NCI-H345 (cell line): ENCODE measurements at regions not wholly inside any gene's neighbourhood (a gene's known extent, or its start where the extent isn't known, plus 50 kb on each side); places are given as distances from the start of the nearest gene placed in this dataset.

Experiments used
- DNase-seq: peaks from one replicate; lab custom pipeline; 2025; lab: John Stamatoyannopoulos, UW

- DNase-seq = no peak
Observed at GRCh38 chr12:40557980-40558379, 134.3 kb upstream of the CNTN1 start.

- DNase-seq = no peak
Observed at GRCh38 chr12:40559865-40560264, 132.4 kb upstream of the CNTN1 start.

- no peak for DNase-seq
Observed at GRCh38 chr12:40560848-40561247, 131.4 kb upstream of the CNTN1 start.

GRCh38 chr12:40561395-40561966, 130.8 kb upstream of the CNTN1 start:
- DNase-seq = no peak

GRCh38 chr12:40565029-40565633, 127.1 kb upstream of the CNTN1 start:
- no peak for DNase-seq

GRCh38 chr12:40566271-40566670, 126.0 kb upstream of the CNTN1 start:
- no peak for DNase-seq

GRCh38 chr12:40569626-40570179, 122.5 kb upstream of the CNTN1 start:
- DNase-seq = no peak

- DNase-seq = no peak
Observed at GRCh38 chr12:40573024-40573423, 119.2 kb upstream of the CNTN1 start.

- DNase-seq = no peak
Observed at GRCh38 chr12:40575987-40576386, 116.3 kb upstream of the CNTN1 start.

- DNase-seq = no peak
Observed at GRCh38 chr12:40577834-40578233, 114.4 kb upstream of the CNTN1 start.

- no peak for DNase-seq
Observed at GRCh38 chr12:40579687-40580086, 112.6 kb upstream of the CNTN1 start.

GRCh38 chr12:40580346-40580745, 111.9 kb upstream of the CNTN1 start:
- no peak for DNase-seq

GRCh38 chr12:40581889-40582288, 110.3 kb upstream of the CNTN1 start:
- no peak for DNase-seq

- DNase-seq = no peak
Observed at GRCh38 chr12:40583743-40584142, 108.5 kb upstream of the CNTN1 start.

GRCh38 chr12:40584763-40585162, 107.5 kb upstream of the CNTN1 start:
- no peak for DNase-seq

- no peak for DNase-seq
Observed at GRCh38 chr12:40586823-40587222, 105.4 kb upstream of the CNTN1 start.

- no peak for DNase-seq
Observed at GRCh38 chr12:40587421-40587820, 104.8 kb upstream of the CNTN1 start.

GRCh38 chr12:40587970-40588369, 104.3 kb upstream of the CNTN1 start:
- DNase-seq = no peak

- no peak for DNase-seq
Observed at GRCh38 chr12:40597133-40597532, 95.1 kb upstream of the CNTN1 start.

GRCh38 chr12:40598073-40598472, 94.2 kb upstream of the CNTN1 start:
- no peak for DNase-seq

GRCh38 chr12:40602562-40602961, 89.7 kb upstream of the CNTN1 start:
- DNase-seq = no peak

GRCh38 chr12:40614923-40615322, 77.3 kb upstream of the CNTN1 start:
- no peak for DNase-seq

GRCh38 chr12:40615590-40615989, 76.6 kb upstream of the CNTN1 start:
- no peak for DNase-seq

GRCh38 chr12:40616383-40616915, 75.8 kb upstream of the CNTN1 start:
- no peak for DNase-seq
